Progenitor cell of endocrine pancreas (in vitro differentiated cells): ENCODE measurements at regions not wholly inside any gene's neighbourhood (a gene's known extent, or its start where the extent isn't known, plus 50 kb on each side); places are given as distances from the start of the nearest gene placed in this dataset.
"Not testable (repeated sequence)": the region's sequence is repeated elsewhere in the genome, so short reads cannot be mapped to it uniquely, and the experiment has no call there.

Experiments used
- DNase-seq: peaks from one replicate; pipeline ENCODE4 v3.0.0; 2021; ENCODE audit warnings: low spot score; ENCODE audit not compliant: unreplicated experiment
- H3K27ac Mint-ChIP-seq: 2 replicates; pipeline ENCODE4 v1.8.0; 2021; ENCODE audit warnings: mild to moderate bottlenecking, moderate library complexity, mixed read lengths
- H3K27me3 Mint-ChIP-seq: 2 replicates; pipeline ENCODE4 v1.8.0; 2021; ENCODE audit warnings: mixed read lengths
- H3K36me3 Mint-ChIP-seq: 2 replicates; pipeline ENCODE4 v1.8.0; 2022; ENCODE audit warnings: mixed read lengths; ENCODE audit not compliant: insufficient read depth
- H3K4me1 Mint-ChIP-seq: 2 replicates; pipeline ENCODE4 v1.8.0; 2021; ENCODE audit warnings: low read depth, mixed read lengths
- H3K4me3 Mint-ChIP-seq: 2 replicates; pipeline ENCODE4 v1.8.0; 2021; ENCODE audit warnings: low read depth, mild to moderate bottlenecking, moderate library complexity, mixed read lengths
- H3K9me3 Mint-ChIP-seq: 2 replicates; pipeline ENCODE4 v1.8.0; 2021; ENCODE audit warnings: low read depth, mixed read lengths
- TF ChIP-seq, protein P1 (sequence below): fragments of 200-600 bp; sonication (generic); IDR thresholded peaks from one replicate; pipeline ENCODE4 v1.5.0; 2021; ENCODE audit warnings: antibody characterized with exemption, mild to moderate bottlenecking; ENCODE audit not compliant: unreplicated experiment

DNA sequence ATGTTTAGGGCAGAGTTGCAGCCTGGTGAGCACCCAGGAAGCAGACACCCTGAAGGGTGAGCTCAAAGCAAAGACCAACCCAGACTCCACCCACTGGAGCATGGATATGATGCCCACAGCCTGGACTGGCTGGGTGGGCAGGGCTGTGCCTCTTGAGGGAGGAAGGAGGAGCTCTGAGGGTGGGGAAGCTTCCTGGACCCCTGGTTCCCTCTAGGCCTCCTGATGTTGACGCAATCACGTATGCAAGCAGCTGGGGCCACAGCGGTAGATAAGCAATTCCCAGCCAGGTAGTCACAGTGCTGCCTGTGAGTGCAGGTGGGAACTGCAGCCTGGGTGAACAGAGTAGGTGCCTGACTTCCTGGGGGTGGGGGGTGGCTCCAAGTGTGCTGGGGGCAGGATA lies 271.5 kb downstream of the CDK5RAP2 start:
- DNase-seq = no peak
- no peaks in the 10 kb centered on the region for H3K36me3 Mint-ChIP-seq
- peak overlapping the region; percentile 61 for H3K27ac Mint-ChIP-seq

DNA sequence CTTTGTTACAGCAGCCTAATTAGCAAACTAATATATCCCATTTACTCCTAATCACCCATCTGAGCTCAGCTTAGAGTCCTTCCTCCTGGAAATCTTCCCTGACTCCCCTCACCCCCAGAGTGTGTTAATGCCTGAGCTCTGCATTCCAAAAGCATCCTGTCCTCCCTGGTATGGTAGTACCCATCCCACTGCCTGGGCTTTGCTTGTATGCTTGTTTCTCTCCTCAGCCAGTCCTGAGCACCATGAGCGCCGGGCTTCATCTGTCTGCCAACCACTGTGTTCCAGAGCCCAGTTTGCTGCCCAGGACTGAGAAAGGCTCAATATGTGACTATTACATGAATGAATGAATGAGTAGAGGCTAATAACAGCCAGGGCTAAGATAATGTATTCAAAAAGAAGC lies 272.4 kb downstream of the CDK5RAP2 start:
- no peak for DNase-seq
- no peak overlapping the region for H3K4me3 Mint-ChIP-seq

More for the DNA sequence above, 271.5 kb downstream of the CDK5RAP2 start:
- H3K9me3 Mint-ChIP-seq = no peaks in the 10 kb centered on the region
- no peak overlapping the region for H3K4me3 Mint-ChIP-seq
- TF ChIP-seq, protein P1, sequence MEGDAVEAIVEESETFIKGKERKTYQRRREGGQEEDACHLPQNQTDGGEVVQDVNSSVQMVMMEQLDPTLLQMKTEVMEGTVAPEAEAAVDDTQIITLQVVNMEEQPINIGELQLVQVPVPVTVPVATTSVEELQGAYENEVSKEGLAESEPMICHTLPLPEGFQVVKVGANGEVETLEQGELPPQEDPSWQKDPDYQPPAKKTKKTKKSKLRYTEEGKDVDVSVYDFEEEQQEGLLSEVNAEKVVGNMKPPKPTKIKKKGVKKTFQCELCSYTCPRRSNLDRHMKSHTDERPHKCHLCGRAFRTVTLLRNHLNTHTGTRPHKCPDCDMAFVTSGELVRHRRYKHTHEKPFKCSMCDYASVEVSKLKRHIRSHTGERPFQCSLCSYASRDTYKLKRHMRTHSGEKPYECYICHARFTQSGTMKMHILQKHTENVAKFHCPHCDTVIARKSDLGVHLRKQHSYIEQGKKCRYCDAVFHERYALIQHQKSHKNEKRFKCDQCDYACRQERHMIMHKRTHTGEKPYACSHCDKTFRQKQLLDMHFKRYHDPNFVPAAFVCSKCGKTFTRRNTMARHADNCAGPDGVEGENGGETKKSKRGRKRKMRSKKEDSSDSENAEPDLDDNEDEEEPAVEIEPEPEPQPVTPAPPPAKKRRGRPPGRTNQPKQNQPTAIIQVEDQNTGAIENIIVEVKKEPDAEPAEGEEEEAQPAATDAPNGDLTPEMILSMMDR = no peak
- H3K27me3 Mint-ChIP-seq = peaks cover 3% of the 10 kb centered on the region
- no peaks in the 10 kb centered on the region for H3K4me1 Mint-ChIP-seq

DNA sequence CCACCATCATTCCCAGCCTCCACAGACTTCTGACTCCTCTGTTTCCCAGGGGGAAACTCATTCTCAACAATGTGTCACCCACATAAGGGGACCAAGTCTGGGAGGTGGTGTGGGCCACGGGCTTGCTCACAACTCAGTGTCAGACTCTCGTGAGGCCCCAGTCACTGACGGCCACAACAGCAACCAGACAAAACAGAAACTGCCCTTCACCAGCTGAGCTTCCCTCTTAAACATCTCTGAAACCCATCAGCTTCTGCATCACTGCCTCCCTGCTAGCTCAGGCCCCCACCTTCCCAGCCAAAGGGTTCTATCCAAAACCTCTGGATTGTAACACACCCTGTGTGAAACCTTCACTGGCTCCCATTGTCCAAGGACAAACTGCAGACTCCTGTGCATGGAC lies 273.4 kb downstream of the CDK5RAP2 start:
- no peaks in the 10 kb centered on the region for H3K4me1 Mint-ChIP-seq

More for the DNA sequence above, 272.4 kb downstream of the CDK5RAP2 start:
- Mint-ChIP-seq H3K4me1 (no peaks in the 10 kb centered on the region), H3K27me3 (peaks cover 6% of the 10 kb centered on the region), H3K9me3 (no peaks in the 10 kb centered on the region), H3K36me3 (no peaks in the 10 kb centered on the region), H3K27ac (no peak overlapping the region)
- TF ChIP-seq, protein P1 = no peak

DNA sequence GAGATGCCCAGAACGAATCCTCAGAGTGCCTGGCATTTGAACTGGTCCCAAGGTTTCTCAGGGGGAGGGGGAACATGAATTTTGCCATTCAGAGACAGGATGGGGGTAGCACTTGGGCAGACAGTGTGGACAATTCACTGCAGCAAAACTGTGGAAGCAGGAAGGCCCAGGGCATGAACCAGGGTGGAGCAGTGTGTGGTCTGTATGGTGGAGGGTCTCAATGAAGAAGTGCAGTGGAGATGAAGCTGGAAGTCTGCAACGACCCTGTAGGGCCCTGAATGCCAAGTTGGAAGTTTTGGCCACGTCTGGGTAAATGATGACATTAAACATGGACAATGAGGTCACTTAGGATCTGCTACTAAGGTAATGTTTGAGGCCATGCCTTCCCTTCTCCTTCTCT lies 273.9 kb downstream of the CDK5RAP2 start:
- Mint-ChIP-seq H3K4me1 (no peaks in the 10 kb centered on the region), H3K9me3 (no peaks in the 10 kb centered on the region), H3K27ac (no peak overlapping the region), H3K36me3 (no peaks in the 10 kb centered on the region), H3K4me3 (no peak overlapping the region), H3K27me3 (peaks cover 6% of the 10 kb centered on the region)
- TF ChIP-seq, protein P1 = no peak
- no peak for DNase-seq

More for the DNA sequence above, 273.4 kb downstream of the CDK5RAP2 start:
- Mint-ChIP-seq H3K27me3 (peaks cover 6% of the 10 kb centered on the region), H3K27ac (no peak overlapping the region), H3K36me3 (no peaks in the 10 kb centered on the region), H3K9me3 (no peaks in the 10 kb centered on the region), H3K4me3 (no peak overlapping the region)
- DNase-seq = no peak
- TF ChIP-seq, protein P1 = no peak

DNA sequence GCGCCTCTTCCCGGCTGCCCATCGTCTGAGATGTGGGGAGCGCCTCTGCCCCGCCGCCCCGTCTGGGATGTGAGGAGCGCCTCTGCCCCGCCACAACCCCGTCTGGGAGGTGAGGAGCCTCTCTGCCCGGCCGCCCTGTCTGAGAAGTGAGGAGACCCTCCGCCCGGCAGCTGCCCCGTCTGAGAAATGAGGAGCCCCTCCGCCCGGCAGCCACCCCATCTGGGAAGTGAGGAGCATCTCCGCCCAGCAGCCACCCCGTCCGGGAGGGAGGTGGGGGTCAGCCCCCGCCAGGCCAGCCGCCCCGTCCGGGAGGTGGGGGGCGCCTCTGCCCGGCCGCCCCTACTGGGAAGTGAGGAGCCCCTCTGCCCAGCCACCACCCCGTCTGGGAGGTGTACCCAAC lies 275.1 kb downstream of the CDK5RAP2 start:
- not testable (repeated sequence) for H3K36me3 Mint-ChIP-seq, H3K27me3 Mint-ChIP-seq, DNase-seq, H3K4me3 Mint-ChIP-seq, H3K4me1 Mint-ChIP-seq, H3K9me3 Mint-ChIP-seq, H3K27ac Mint-ChIP-seq

DNA sequence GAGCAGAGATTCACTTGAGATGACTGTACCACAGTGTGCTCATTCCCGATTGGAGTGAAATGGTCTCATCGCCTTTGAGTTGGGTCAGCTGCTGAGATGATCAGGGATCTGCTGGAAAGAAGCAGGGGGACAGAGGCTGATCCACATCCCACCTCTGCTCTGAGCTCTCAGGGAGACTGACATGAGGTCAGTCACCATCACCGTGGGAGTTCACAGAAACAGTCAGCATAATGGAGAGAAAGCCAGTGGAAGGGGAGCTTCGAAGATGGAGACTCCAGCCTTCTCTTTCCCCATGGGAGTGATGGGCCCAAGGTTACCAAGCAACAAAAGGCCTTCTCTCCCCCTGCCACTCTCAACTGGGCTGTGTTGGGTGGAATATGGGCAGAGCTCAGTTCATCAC lies 276.4 kb downstream of the CDK5RAP2 start:
- H3K4me3 Mint-ChIP-seq = no peak overlapping the region
- no peak overlapping the region for H3K27ac Mint-ChIP-seq
- peaks cover 4% of the 10 kb centered on the region for H3K9me3 Mint-ChIP-seq
- no peak for DNase-seq
- peaks cover 6% of the 10 kb centered on the region for H3K4me1 Mint-ChIP-seq
- H3K27me3 Mint-ChIP-seq = peaks cover 6% of the 10 kb centered on the region
- TF ChIP-seq, protein P1 = no peak
- H3K36me3 Mint-ChIP-seq = no peaks in the 10 kb centered on the region
